HG03060 (cell line): ENCODE measurements at regions not wholly inside any gene's neighbourhood (a gene's known extent, or its start where the extent isn't known, plus 50 kb on each side); places are given as distances from the start of the nearest gene placed in this dataset.

Source experiments
- ATAC-seq: cut with Tn5 transposase; IDR thresholded peaks from one replicate; pipeline ENCODE4 v1.9.1; 2021; ENCODE audit warnings: low read depth, moderate number of reproducible peaks; ENCODE audit not compliant: unreplicated experiment

GRCh38 chr2:133716166-133716565, 147.9 kb upstream of the NCKAP5 start:
- no peak for ATAC-seq

GRCh38 chr2:133717497-133717896, 149.2 kb upstream of the NCKAP5 start:
- ATAC-seq: no peak

GRCh38 chr2:133718688-133719201, 150.5 kb upstream of the NCKAP5 start:
- no peak for ATAC-seq

- no peak for ATAC-seq
Observed at GRCh38 chr2:133720429-133720828, 152.2 kb upstream of the NCKAP5 start.

GRCh38 chr2:133721118-133721517, 152.9 kb upstream of the NCKAP5 start:
- ATAC-seq: no peak

GRCh38 chr2:133723133-133723532, 154.9 kb upstream of the NCKAP5 start:
- ATAC-seq: no peak

GRCh38 chr2:133726973-133727372, 158.7 kb upstream of the NCKAP5 start:
- ATAC-seq: no peak

GRCh38 chr2:133732059-133732458, 163.8 kb upstream of the NCKAP5 start:
- no peak for ATAC-seq

- ATAC-seq: no peak
Observed at GRCh38 chr2:133732982-133733900, 165.0 kb upstream of the NCKAP5 start.

GRCh38 chr2:133733901-133734255, 165.6 kb upstream of the NCKAP5 start:
- ATAC-seq: no peak

GRCh38 chr2:133734716-133735495, 166.6 kb upstream of the NCKAP5 start:
- ATAC-seq: no peak

- no peak for ATAC-seq
Observed at GRCh38 chr2:133736674-133737073, 168.4 kb upstream of the NCKAP5 start.

GRCh38 chr2:133737242-133737993, 169.2 kb upstream of the NCKAP5 start:
- ATAC-seq: no peak

- ATAC-seq: no peak
Observed at GRCh38 chr2:133739039-133739438, 170.8 kb upstream of the NCKAP5 start.

GRCh38 chr2:133740500-133740899, 172.2 kb upstream of the NCKAP5 start:
- ATAC-seq: no peak

- ATAC-seq: no peak
Observed at GRCh38 chr2:133748007-133748700, 179.9 kb upstream of the NCKAP5 start.

GRCh38 chr2:133753665-133754064, 185.4 kb upstream of the NCKAP5 start:
- ATAC-seq: no peak

GRCh38 chr2:133755480-133756300, 187.4 kb upstream of the NCKAP5 start:
- ATAC-seq: no peak

- no peak for ATAC-seq
Observed at GRCh38 chr2:133756833-133757232, 188.6 kb upstream of the NCKAP5 start.
